ENCODE measurements at regions not wholly inside any gene's neighbourhood (a gene's known extent, or its start where the extent isn't known, plus 50 kb on each side); places are given as distances from the start of the nearest gene placed in this dataset.
"Not testable (repeated sequence)": the region's sequence is repeated elsewhere in the genome, so short reads cannot be mapped to it uniquely, and the experiment has no call there.

DNA sequence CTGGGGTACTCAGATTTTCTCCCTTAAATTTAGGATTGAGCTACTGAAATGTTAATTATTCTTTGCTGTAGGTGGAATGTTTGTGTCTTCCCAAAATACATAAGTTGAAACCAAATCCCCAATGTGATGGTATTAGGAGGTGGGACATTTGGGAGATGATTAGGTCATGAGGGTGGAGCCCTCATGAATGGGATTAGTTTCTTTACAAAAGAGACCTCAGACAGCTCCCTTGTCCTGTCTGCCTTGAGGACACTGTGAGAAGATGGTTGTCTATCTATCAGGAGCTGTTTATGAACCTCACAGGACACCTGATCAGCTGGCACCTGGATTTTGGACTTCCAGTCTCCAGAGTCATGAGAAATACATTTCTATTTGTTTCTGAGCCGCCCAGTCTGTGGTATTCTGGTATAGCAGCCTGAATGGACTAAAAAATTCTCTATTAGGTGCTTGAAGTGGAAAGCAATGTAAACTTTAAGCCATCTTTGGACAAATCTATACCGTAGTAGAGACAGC lies 99.2 kb upstream of the UXS1 start:
- no peak for FAIRE-seq
- DNase-seq (ENCODE audit: insufficient read length, low spot score) = no peak

- no peak for DNase-seq (ENCODE audit: insufficient read length, low spot score)
- FAIRE-seq = no peak
These were observed 98.5 kb upstream of the UXS1 start for GRCh38 chr2:106292627-106293026.

GRCh38 chr2:106288873-106289272 lies 94.8 kb upstream of the UXS1 start:
- FAIRE-seq (no peak), DNase-seq (ENCODE audit: insufficient read length, low spot score) (no peak)

DNA sequence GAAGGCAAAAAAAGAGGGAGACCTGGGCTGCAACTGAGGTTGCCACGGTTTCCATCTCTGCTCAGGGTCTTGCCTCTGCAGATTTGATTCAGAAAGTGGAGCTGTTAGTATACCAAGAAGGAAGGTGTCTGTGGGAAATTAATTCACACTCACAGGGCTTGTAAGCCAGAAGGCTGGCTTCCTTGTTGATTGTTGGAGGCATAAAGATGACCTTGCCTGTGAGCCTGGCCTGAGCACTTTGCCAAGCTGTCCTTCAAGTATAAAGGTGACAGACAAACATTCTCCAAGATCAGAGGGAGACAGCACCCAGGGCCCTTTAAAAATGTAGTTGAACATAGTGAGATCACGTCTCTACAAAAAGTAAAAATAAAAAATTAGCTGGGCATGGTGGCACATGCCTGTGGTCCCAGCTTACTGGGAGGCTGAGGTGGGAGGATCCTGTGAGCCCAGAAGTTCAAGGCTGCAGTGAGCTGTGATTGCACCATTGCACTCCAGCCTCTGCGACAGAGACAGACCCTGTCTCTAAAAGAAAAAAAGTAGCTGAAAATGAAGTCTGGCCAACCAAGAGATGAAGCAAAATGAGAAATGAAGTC lies 91.2 kb upstream of the UXS1 start:
- FAIRE-seq = no peak
- no peak for DNase-seq (ENCODE audit: insufficient read length, low spot score)

- FAIRE-seq (no peak), DNase-seq (ENCODE audit: insufficient read length, low spot score) (no peak)
These were observed 90.6 kb upstream of the UXS1 start for GRCh38 chr2:106284691-106285202.

DNA sequence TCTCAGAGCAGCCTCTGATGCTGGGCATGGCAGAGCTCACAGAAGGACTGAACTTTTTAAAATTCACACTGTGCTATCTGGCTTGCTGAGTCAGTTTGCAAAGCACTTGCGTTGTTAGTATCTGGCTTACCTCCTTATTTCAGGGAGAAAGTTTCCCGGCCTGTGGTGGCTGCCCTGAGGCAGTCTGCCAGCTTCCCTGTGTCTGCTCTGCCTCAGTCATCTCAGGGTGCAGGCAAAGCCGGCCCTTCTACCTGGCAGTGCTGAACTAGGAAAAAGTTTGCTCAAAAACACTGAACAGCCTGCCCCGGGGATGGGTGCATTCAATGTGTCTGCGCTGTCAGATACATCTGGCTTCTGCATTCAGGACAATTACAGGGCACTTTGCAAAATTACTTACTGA lies 90.2 kb upstream of the UXS1 start:
- DNase-seq (ENCODE audit: insufficient read length, low spot score) = no peak
- no peak for FAIRE-seq

DNA sequence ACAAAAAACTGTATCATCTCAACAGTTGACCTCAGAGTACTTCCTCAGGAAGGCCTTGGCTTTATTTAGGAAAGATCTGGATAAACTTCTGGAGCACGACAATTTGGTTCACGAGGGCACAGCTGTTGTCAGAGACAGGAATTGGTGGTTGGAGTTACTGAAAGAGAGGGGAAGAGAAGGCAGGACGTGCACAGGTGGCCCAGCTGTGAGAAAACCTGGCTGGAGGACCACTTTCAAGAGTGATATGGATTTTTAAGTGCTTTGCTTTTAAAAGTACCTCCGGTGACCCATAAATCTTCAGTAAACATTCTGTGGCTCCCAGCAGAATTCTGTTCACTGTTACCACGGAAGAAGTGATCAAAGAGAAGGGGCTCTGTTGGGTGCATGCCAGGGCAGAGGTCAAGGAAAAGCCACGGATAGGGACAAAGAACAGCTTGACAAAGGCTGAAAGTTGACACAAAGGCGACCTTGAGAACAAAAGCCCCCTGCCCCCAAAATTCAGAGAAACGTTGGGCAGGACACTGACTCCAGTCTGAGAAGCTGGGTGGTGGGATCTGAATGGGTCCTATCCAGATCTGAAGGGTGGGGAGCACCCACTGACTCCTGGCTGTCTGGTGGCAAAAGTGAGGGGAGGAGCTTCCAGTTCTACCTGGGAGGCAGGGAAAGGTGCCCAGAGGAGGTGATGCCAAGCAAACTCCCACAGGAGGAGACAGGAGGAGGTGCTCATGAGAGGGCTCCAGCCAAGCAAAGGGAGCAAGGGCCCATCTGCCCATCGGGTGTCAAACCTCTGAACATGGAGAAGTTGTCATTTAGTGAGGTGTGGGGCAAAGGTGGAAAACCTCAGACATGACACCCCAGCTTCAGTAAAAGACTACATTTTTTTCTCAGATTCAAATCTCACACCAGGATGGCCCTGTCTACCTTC lies 89.4 kb upstream of the UXS1 start:
- not testable (repeated sequence) for DNase-seq (ENCODE audit: insufficient read length, low spot score); FAIRE-seq

DNA sequence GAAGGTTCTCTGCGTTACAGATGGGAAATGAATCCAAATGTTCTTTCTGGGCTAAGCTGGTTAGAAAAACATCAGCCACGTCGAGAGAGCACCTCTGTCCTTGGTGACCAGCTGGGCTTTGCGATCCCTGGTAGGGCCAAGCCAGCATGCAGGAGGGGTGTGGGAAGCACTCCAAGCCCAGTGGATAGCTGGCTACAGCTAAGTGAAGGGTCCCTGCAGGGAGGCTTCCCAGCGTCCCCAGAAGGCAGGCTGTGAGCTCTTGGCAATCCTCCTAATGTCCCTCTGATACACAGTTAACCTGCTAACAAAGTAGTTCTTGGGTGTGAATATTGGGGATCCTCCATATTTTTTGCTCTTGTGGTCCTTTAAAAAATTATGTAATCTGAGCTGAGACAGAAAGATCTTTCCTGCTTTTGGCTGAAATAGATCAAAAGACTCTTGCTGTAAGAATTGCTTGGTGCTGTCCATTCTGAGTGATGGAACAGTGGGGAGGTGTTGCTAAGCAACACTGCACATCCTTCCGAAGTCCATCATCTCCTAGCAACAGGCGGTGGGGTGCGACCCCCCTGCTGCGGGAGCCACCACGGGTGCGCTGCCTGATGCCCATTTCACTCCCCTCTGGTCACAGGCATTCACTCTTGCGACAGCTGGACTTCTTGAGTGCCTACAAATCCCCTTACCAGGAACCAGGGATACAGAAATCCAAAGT lies 88.5 kb upstream of the UXS1 start:
- no peak for DNase-seq (ENCODE audit: insufficient read length, low spot score)

DNA sequence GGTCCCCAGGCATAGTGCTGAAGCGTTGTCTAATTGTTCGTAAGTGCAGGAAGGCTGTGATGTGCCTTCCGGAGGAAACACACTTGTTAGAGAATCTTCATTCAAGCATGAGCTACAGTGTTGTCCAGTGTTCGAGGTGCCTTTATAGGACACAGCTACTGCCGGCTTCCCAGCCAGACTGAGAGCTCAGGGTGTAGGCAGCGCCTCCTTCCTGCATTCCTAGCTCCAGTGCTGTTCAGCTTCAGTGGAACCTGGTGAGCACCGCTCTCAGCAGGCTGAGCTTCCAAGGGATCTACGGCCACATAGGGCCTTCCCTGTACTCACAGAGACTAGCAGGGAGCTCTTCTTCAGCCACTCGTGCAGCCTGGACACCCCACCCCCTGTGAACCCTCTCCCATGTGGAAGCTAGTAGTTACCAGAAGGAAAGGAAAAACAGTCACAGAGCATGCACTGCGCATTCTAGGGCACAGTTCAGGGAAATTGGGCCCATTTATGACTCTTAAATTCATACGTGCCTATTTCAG lies 87.9 kb upstream of the UXS1 start:
- not testable (repeated sequence) for DNase-seq (ENCODE audit: insufficient read length, low spot score); FAIRE-seq

More for the DNA sequence above, 88.5 kb upstream of the UXS1 start:
- FAIRE-seq = no peak

DNA sequence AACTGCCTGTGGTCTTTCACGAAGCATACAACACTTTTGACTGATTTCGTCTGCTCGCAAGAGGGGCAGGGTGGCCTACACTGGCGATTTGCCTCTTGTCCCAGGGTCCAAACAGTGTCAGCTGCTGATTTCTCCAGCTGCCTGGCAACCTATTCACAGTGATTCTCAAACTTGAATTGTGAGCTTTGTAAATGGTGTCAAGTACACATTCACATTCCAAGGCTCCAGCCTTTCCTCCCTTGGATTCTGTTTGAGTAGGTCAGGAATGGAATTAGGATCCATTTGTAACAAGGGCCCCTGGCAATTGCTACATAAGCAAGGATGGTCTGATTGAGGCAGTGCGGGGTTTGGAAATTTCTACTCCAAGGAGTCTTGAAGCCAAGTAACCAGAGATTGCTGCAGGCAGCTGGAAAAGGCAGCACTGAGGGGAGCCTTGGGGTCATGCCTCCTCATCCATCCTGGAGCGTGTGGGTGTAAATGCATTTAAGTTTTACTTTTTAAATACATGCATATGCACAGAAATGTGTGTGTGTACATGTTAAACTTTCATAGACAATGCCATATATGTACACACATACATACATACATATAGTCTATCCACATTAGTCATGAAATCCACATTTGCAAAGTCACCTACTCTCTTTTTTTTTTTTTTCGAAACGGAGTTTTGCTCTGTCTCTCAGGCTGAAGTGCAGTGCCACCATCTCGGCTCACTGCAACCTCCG lies 86.8 kb upstream of the UXS1 start:
- DNase-seq (ENCODE audit: insufficient read length, low spot score) (no peak), FAIRE-seq (no peak)

- FAIRE-seq (no peak), DNase-seq (ENCODE audit: insufficient read length, low spot score) (no peak)
These were observed 86.1 kb upstream of the UXS1 start for GRCh38 chr2:106280224-106280623.

GRCh38 chr2:106278112-106278876 lies 84.2 kb upstream of the UXS1 start:
- no peak for DNase-seq (ENCODE audit: insufficient read length, low spot score)
- FAIRE-seq = no peak

GRCh38 chr2:106277426-106277825 lies 83.3 kb upstream of the UXS1 start:
- DNase-seq (ENCODE audit: insufficient read length, low spot score) = no peak
- no peak for FAIRE-seq

DNA sequence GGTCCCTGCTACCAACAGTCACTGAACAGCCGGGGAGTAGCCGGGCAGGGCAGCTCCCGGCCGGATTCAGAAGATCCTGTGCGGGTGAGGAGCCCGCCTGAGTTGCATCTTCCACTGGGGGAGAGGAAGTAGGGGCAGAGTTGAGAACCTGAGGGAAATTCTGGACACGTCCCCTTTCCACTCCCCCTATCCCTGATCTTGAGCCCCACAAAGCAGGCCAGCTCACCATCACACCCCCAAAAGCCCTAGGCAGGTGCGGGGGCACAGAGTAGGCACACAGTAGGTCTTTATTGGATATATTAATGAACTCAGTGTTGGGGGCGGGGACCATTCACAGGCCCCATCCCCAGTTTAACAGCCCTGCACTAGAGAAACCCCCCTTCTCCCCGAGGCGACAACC lies 81.9 kb upstream of the UXS1 start:
- DNase-seq (ENCODE audit: insufficient read length, low spot score) (no peak), FAIRE-seq (no peak)

DNA sequence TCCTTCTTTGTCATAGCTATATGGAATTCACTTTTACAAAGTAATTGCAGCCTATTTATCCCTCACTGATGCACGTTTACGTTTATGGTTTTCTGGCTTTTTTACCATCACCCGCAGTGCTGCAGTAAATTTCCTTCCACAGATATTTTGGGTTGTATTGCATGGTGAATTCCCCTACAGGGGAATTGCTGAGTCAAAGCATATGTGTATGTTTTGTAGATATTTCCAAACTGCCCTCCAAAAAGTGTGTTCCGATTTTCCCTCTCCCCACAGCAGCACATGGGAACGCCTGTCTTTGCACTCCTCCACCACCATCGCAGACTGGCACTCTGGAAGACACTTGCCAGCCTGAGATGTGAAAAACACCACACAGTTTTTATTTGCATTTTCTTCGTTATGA lies 80.6 kb upstream of the UXS1 start:
- FAIRE-seq = no peak
- DNase-seq (ENCODE audit: insufficient read length, low spot score) = no peak

DNA sequence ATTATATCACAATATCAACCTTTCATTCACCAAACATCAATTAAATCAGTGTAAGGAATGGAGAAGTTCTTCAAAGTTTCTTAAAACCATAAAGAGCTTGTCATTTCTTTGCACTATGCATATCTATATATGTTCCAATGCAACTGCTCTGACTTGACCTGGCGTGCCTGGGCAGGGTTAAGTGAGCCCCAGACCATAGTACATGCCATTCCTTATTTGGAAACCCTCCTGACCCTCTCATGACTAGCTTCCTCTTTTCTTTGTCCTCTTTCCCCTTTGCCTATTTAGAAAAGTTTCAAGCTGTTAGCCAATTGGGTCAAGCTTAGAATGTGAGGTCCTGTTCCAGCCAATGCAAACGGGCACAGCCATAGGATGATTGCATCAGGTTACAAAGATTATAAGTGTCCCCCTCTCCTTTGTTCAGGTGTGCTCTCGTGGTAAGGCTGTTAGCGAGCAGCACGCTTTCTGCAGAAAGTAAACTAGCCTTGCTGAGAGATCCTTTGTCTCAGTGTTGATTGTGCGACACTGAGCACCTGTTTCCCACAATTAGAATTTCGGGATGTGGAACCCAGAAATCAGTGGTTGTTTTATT lies 78.2 kb upstream of the UXS1 start:
- FAIRE-seq (no peak), DNase-seq (ENCODE audit: insufficient read length, low spot score) (no peak)

DNA sequence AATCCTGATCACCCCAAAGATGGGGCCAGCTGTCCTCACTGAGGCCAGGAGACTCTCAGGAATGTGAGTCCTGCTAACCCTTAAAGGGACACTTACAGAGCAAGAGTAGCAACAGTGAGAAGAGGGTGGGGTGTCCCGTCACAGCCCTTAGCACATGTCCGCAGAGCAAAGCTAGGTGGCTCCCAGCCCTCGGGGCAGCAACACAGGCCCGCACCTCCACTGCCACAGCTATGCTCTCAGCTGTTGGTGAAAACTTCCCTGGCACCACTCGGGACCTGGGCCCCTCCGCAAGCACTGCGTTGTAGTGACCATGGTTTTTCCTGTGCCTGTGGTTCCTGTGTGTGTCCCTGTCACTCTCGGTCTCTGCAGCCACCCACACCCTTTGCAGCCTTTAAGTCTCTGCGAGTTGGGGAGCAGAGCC lies 76.4 kb upstream of the UXS1 start:
- FAIRE-seq (no peak), DNase-seq (ENCODE audit: insufficient read length, low spot score) (no peak)

DNA sequence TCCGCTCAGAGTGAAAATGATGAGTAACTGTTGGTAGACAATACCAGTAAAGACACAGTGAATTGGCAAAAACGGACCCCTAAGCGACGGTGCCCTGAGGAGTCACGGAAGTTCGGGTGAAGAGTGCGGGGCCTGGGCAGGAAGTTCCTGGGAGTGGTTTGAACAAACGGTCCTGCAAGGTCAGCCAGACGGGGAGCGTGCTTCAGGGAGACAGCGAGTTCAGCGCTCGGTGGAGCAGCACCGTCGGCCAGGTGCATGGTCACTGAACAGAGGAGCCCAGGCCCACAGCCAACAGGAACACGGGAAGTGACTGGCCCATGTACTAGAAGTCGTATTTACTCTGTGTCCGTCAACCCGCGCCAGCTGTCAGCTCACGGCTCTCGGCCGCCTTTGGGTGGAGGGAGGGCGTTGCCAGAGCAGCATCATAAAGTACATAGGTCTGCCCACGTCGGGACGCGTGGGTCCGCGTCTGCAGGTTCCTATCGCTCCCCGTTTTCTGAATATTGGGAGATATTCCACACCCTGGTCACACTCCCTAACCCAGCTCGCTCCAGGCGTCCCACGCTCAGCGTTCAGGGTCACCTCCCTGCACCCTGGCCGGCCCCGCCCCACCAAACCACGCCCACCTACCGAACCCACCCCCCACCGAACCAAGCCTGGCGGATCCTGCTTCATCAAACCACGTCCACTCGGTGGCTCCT lies 75.6 kb upstream of the UXS1 start:
- FAIRE-seq (no peak), DNase-seq (ENCODE audit: insufficient read length, low spot score) (peak; percentile 28)

DNA sequence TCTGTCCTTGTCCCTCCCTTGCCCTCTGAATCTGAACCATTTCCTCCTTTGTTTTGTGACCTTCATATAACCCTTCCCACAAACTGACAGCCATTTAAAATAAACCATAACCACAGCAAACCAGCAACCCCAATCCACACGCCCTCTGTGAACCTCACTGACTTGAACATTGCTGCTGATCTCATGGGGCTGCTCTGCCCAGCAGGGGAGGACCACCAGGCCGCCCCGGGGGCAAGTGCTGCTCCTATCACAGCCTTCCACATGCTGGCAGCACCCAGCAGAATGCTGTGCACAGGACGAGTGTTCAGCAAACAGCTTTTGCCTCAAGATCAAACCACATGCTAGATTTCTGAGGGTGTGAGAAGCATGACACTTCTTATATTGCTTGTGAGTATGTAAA lies 73.9 kb upstream of the UXS1 start:
- no peak for DNase-seq (ENCODE audit: insufficient read length, low spot score)
- FAIRE-seq = no peak

All from GM19239 (cell line).